H1 (cell line): ENCODE measurements at regions not wholly inside any gene's neighbourhood (a gene's known extent, or its start where the extent isn't known, plus 50 kb on each side); places are given as distances from the start of the nearest gene placed in this dataset.

Experiments used
- CTCF ChIA-PET: fragments of 300-600 bp; sonication (Branson Sonifier 250); formaldehyde crosslinking; loops from one replicate; lab custom pipeline; 2021; ENCODE audit not compliant: partially characterized antibody; lab: Charles Lee
- POLR2A ChIA-PET: fragments of 300-600 bp; sonication (Branson Sonifier 250); formaldehyde crosslinking; loops from one replicate; lab custom pipeline; 2021; ENCODE audit warnings: inconsistent platforms; ENCODE audit not compliant: partially characterized antibody; lab: Charles Lee
- DNase-seq, 2 experiments: peaks; one replicate each; pipeline versions ENCODE4 v3.0.0 to v3.0.0-alpha.2; 2010 to 2022; ENCODE audit warnings: low spot score in 2 of 2, low read depth in 1 of 2, mixed read lengths in 1 of 2
- FAIRE-seq: peaks from 2 replicates; lab custom pipeline; 2011; peaks lifted over from hg19 to GRCh38; lab: Jason Lieb, UNC
- H2AFZ ChIP-seq: 2 replicates; pipeline ENCODE4 v1.8.1; 2012; ENCODE audit warnings: low read length, inconsistent platforms
- H2AK5ac ChIP-seq: 2 replicates; pipeline ENCODE4 v1.6.1; 2013; ENCODE audit warnings: low read depth, low read length
- H2BK120ac ChIP-seq: replicated peaks from 2 replicates; pipeline ENCODE3; 2013; ENCODE audit warnings: low read depth, low read length, inconsistent platforms
- H2BK12ac ChIP-seq: 2 replicates; pipeline ENCODE4 v1.6.1; 2013; ENCODE audit warnings: low read depth, low read length
- H2BK15ac ChIP-seq: 2 replicates; pipeline ENCODE4 v1.6.1; 2013; ENCODE audit warnings: low read length
- H2BK20ac ChIP-seq: 2 replicates; pipeline ENCODE4 v1.6.1; 2013; ENCODE audit warnings: low read length
- H2BK5ac ChIP-seq: 2 replicates; pipeline ENCODE4 v1.6.1; 2013; ENCODE audit warnings: low read depth, low read length
- H3K14ac ChIP-seq: 2 replicates; pipeline ENCODE4 v1.6.1; 2013; ENCODE audit warnings: inconsistent platforms; ENCODE audit not compliant: insufficient read length
- H3K18ac ChIP-seq: 2 replicates; pipeline ENCODE4 v1.6.1; 2013; ENCODE audit warnings: low read length; ENCODE audit errors: extremely low read depth
- H3K23ac ChIP-seq: 2 replicates; pipeline ENCODE4 v1.6.1; 2013; ENCODE audit warnings: inconsistent platforms; ENCODE audit not compliant: insufficient read length
- H3K23me2 ChIP-seq: 2 replicates; pipeline ENCODE4 v1.6.1; 2013; ENCODE audit warnings: low read depth, low read length
- H3K27ac ChIP-seq: 2 replicates; pipeline ENCODE4 v1.6.1; 2011; ENCODE audit warnings: low read depth, low read length, inconsistent platforms
- H3K27me3 ChIP-seq, 4 experiments: replicated peaks in 1 of 4; 1 replicate in 1 of 4; 2 replicates in 3 of 4; pipeline versions ENCODE4 v1.6.1 to v1.8.1; 2011 to 2013; ENCODE audit warnings: low read length in 3 of 4, mild to moderate bottlenecking in 3 of 4, inconsistent platforms in 2 of 4, mixed read lengths in 2 of 4, moderate library complexity in 1 of 4; ENCODE audit not compliant: control insufficient read depth in 3 of 4, insufficient read depth in 3 of 4; ENCODE audit errors: extremely low read depth in 1 of 4
- H3K36me3 ChIP-seq, 4 experiments: 2 replicates each; pipeline versions ENCODE4 v1.6.1 to v1.8.1; 2011 to 2013; ENCODE audit warnings: mild to moderate bottlenecking in 4 of 4, low read length in 3 of 4, moderate library complexity in 2 of 4, control low read depth in 1 of 4, inconsistent platforms in 1 of 4; ENCODE audit not compliant: insufficient read depth in 4 of 4, control insufficient read depth in 2 of 4
- H3K4ac ChIP-seq: replicated peaks from 2 replicates; pipeline ENCODE3; 2013; ENCODE audit warnings: low read length, low read depth, mixed read lengths, inconsistent platforms; ENCODE audit not compliant: insufficient read length
- H3K4me1 ChIP-seq, 4 experiments: replicated peaks in 1 of 4; 1 replicate in 1 of 4; 2 replicates in 3 of 4; pipeline versions ENCODE4 v1.6.1 to v1.8.1; 2011 to 2013; ENCODE audit warnings: low read length in 3 of 4, inconsistent platforms in 2 of 4, mixed read lengths in 1 of 4; ENCODE audit not compliant: insufficient read depth in 4 of 4, control insufficient read depth in 3 of 4
- H3K4me2 ChIP-seq, 2 experiments: 2 replicates each; pipeline versions ENCODE4 v1.6.1 to v1.8.1; 2011 to 2013; ENCODE audit warnings: low read depth in 2 of 2, low read length in 2 of 2, control low read depth in 1 of 2, inconsistent platforms in 1 of 2, mild to moderate bottlenecking in 1 of 2; ENCODE audit not compliant: insufficient read depth in 1 of 2
- H3K4me3 ChIP-seq, 4 experiments: fragments of 200-600, 300-600 bp in 1 of 4; sonication (generic), shearing (Covaris generic), sonication (Bioruptor Twin) in 1 of 4; 2 replicates each; pipeline versions ENCODE4 v1.5.1 to v1.8.1; 2011 to 2016; ENCODE audit warnings: low read length in 4 of 4, low read depth in 3 of 4, control low read depth in 2 of 4, inconsistent platforms in 2 of 4, mild to moderate bottlenecking in 2 of 4, mixed read lengths in 1 of 4, moderate library complexity in 1 of 4; ENCODE audit not compliant: insufficient read depth in 2 of 4; ENCODE audit errors: extremely low read depth in 1 of 4
- H3K56ac ChIP-seq: replicated peaks from 2 replicates; pipeline ENCODE3; 2013; ENCODE audit warnings: low read depth, mild to moderate bottlenecking, mixed read lengths, low read length, inconsistent platforms; ENCODE audit not compliant: insufficient read length
- H3K79me1 ChIP-seq: 2 replicates; pipeline ENCODE4 v1.6.1; 2013; ENCODE audit warnings: low read depth, low read length, control low read depth
- H3K79me2 ChIP-seq, 2 experiments: 2 replicates each; pipeline versions ENCODE4 v1.6.1 to v1.8.1; 2012 to 2013; ENCODE audit warnings: low read length in 2 of 2, mild to moderate bottlenecking in 2 of 2, inconsistent platforms in 1 of 2; ENCODE audit not compliant: insufficient read depth in 2 of 2, control insufficient read depth in 1 of 2
- H3K9ac ChIP-seq, 4 experiments: replicated peaks in 1 of 4; 1 replicate in 1 of 4; 2 replicates in 3 of 4; pipeline versions ENCODE4 v1.6.1 to v1.8.1; 2011 to 2013; ENCODE audit warnings: low read depth in 3 of 4, low read length in 3 of 4, control low read depth in 2 of 4, mild to moderate bottlenecking in 2 of 4, moderate library complexity in 2 of 4, inconsistent platforms in 1 of 4; ENCODE audit errors: extremely low read depth in 1 of 4
- H3K9me3 ChIP-seq, 2 experiments: 2 replicates each; pipeline versions ENCODE4 v1.6.1 to v1.8.1; 2012 to 2013; ENCODE audit warnings: mild to moderate bottlenecking in 2 of 2, moderate library complexity in 2 of 2, control low read depth in 1 of 2, inconsistent platforms in 1 of 2, low read depth in 1 of 2, low read length in 1 of 2, mixed read lengths in 1 of 2; ENCODE audit not compliant: insufficient read depth in 2 of 2
- H4K20me1 ChIP-seq, 2 experiments: replicated peaks in 1 of 2; 2 replicates each; pipeline versions ENCODE3 to v1.8.1; 2011 to 2013; ENCODE audit warnings: inconsistent platforms in 2 of 2, low read length in 2 of 2, mild to moderate bottlenecking in 1 of 2; ENCODE audit not compliant: insufficient read depth in 2 of 2, control insufficient read depth in 1 of 2
- H4K5ac ChIP-seq: 2 replicates; pipeline ENCODE4 v1.6.1; 2013; ENCODE audit warnings: low read length, low read depth, mixed read lengths, inconsistent platforms; ENCODE audit not compliant: insufficient read length
- H4K8ac ChIP-seq: 2 replicates; pipeline ENCODE4 v1.8.0; 2013; ENCODE audit warnings: mild to moderate bottlenecking, moderate library complexity, low read length, inconsistent platforms; ENCODE audit not compliant: insufficient read depth; ENCODE audit errors: extremely low read depth
- H4K91ac ChIP-seq: replicated peaks from 2 replicates; pipeline ENCODE3; 2013; ENCODE audit warnings: low read length, mixed read lengths, inconsistent platforms; ENCODE audit not compliant: insufficient read length
- CREB1 ChIP-seq: IDR thresholded peaks from 2 replicates; pipeline ENCODE4 v1.6.1; 2012; ENCODE audit warnings: inconsistent platforms
- POLR2A ChIP-seq, 2 experiments: IDR thresholded peaks; 1 replicate in 1 of 2; 2 replicates in 1 of 2; pipeline ENCODE4 v1.6.1; 2011; ENCODE audit warnings: low read depth in 2 of 2, low read length in 2 of 2, mild to moderate bottlenecking in 2 of 2; ENCODE audit errors: control extremely low read depth in 1 of 2
- RAD21 ChIP-seq, 2 experiments: IDR thresholded peaks in 1 of 2; conservative IDR thresholded peaks in 1 of 2; 2 replicates each; pipeline ENCODE4 v1.6.1; 2011; ENCODE audit warnings: low read depth in 2 of 2, low read length in 2 of 2, improper control_type of control experiment in 1 of 2, inconsistent platforms in 1 of 2, mild to moderate bottlenecking in 1 of 2, moderate library complexity in 1 of 2
- SAP30 ChIP-seq: fragments of 300-600 bp; sonication (generic); IDR thresholded peaks from 2 replicates; pipeline ENCODE4 v1.7.1; 2012; ENCODE audit warnings: low read length, moderate library complexity, mild to moderate bottlenecking, inconsistent platforms; ENCODE audit not compliant: insufficient read depth, insufficient replicate concordance
- TCF12 ChIP-seq: IDR thresholded peaks from 2 replicates; pipeline ENCODE4 v1.6.1; 2011; ENCODE audit warnings: low read depth, mild to moderate bottlenecking, low read length
- ZNF274 ChIP-seq: IDR thresholded peaks from 2 replicates; pipeline ENCODE4 v1.7.0; 2012; ENCODE audit warnings: low read length, borderline replicate concordance; ENCODE audit errors: extremely low read depth
- WGBS, 2 experiments: shearing (Covaris generic) in 1 of 2; methylation state at CpG; one replicate each; pipeline versions ENCODE4 v1.1.6 to v1.1.7; 2013 to 2015; ENCODE audit warnings: low lambda C conversion rate in 2 of 2, mixed read lengths in 2 of 2, inconsistent platforms in 1 of 2, low coverage in 1 of 2, missing lambda C conversion rate in 1 of 2; ENCODE audit not compliant: insufficient replicate concordance in 2 of 2, insufficient coverage in 1 of 2, insufficient read length in 1 of 2; ENCODE audit errors: extremely low coverage in 1 of 2, missing lambda C conversion rate in 1 of 2; 5-methylcytosine and 5-hydroxymethylcytosine counted together
- TF ChIP-seq, protein P1 (sequence below), 3 experiments: IDR thresholded peaks; 1 replicate in 2 of 3; 2 replicates in 1 of 3; pipeline versions ENCODE4 v1.5.1 to v1.6.1; 2011; ENCODE audit warnings: low read length in 3 of 3, mild to moderate bottlenecking in 3 of 3, inconsistent platforms in 2 of 3, low read depth in 1 of 3, moderate library complexity in 1 of 3; ENCODE audit not compliant: insufficient read depth in 1 of 3; ENCODE audit errors: control extremely low read depth in 1 of 3
- TF ChIP-seq, protein P2 (sequence below): IDR thresholded peaks from 2 replicates; pipeline ENCODE4 v1.6.1; 2012; ENCODE audit warnings: low read length, inconsistent platforms

DNA sequence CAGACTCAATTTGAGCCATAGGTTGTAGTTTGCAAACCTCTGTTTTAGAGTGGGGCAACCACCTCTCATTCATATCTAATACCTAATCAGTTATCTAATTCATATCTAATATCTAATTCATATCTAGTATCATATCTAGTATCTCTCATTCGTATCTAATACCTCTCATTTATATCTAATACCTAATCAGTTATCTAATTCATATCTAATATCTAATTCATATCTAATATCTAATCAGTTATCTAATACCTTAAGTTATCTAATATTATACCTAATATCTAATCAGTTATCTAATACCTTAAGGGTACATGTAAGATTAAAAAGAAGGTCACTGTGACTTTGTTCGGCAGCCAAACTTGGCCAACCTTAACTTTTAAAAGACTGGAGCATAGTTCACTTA is 403.4 kb upstream of the MMADHC start:
- Histone ChIP-seq H2AFZ (no peak overlapping the region), H3K56ac (no peak overlapping the region), H3K9ac (no peak overlapping the region), H2BK12ac (no peak overlapping the region), H3K14ac (no peak overlapping the region), H2AK5ac (no peak overlapping the region), H3K4ac (no peak overlapping the region), H3K18ac (no peak overlapping the region), H3K4me3 (no peak overlapping the region), H3K27ac (no peak overlapping the region), H2BK120ac (no peak overlapping the region), H4K20me1 (no peaks in the 10 kb centered on the region), H3K4me2 (no peak overlapping the region), H3K23ac (no peak overlapping the region), H2BK15ac (no peak overlapping the region), H2BK5ac (no peak overlapping the region), H4K91ac (no peak overlapping the region), H3K9me3 (no peaks in the 10 kb centered on the region), H3K23me2 (no peaks in the 10 kb centered on the region), H3K4me1 (no peaks in the 10 kb centered on the region), H4K5ac (no peak overlapping the region), H3K79me1 (no peaks in the 10 kb centered on the region), H3K36me3 (no peaks in the 10 kb centered on the region; a peak in 1 of 8 replicates), H4K8ac (no peak overlapping the region), H2BK20ac (no peak overlapping the region), H3K27me3 (no peaks in the 10 kb centered on the region), H3K79me2 (no peaks in the 10 kb centered on the region)
- FAIRE-seq = no peak
- WGBS, 2 experiments = 94% methylated on average over 2 of the region's 2 CpGs; no CpG with 5 or more reads in 1 of the 2 experiments
- ChIA-PET CTCF (no interaction called here), POLR2A (no interaction called here)
- DNase-seq = no peak
- no peak for TF ChIP-seq RAD21 (IDR thresholded peaks at IDR 0.05 in 1 of 2, conservative IDR thresholded peaks at IDR 0.05 in 1 of 2; ENCODE audit: low read depth in 2 of 2, low read length in 2 of 2)
- TF ChIP-seq, protein P1, sequence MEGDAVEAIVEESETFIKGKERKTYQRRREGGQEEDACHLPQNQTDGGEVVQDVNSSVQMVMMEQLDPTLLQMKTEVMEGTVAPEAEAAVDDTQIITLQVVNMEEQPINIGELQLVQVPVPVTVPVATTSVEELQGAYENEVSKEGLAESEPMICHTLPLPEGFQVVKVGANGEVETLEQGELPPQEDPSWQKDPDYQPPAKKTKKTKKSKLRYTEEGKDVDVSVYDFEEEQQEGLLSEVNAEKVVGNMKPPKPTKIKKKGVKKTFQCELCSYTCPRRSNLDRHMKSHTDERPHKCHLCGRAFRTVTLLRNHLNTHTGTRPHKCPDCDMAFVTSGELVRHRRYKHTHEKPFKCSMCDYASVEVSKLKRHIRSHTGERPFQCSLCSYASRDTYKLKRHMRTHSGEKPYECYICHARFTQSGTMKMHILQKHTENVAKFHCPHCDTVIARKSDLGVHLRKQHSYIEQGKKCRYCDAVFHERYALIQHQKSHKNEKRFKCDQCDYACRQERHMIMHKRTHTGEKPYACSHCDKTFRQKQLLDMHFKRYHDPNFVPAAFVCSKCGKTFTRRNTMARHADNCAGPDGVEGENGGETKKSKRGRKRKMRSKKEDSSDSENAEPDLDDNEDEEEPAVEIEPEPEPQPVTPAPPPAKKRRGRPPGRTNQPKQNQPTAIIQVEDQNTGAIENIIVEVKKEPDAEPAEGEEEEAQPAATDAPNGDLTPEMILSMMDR (IDR thresholded peaks at IDR 0.05; ENCODE audit: control extremely low read depth in 1 of 3, insufficient read depth in 1 of 3, low read depth in 1 of 3, low read length in 3 of 3) = no peak
- TF ChIP-seq ZNF274 = no peak
- TF ChIP-seq SAP30 = no peak
- TF ChIP-seq TCF12 = no peak
- TF ChIP-seq CREB1 = no peak
- TF ChIP-seq, protein P2, sequence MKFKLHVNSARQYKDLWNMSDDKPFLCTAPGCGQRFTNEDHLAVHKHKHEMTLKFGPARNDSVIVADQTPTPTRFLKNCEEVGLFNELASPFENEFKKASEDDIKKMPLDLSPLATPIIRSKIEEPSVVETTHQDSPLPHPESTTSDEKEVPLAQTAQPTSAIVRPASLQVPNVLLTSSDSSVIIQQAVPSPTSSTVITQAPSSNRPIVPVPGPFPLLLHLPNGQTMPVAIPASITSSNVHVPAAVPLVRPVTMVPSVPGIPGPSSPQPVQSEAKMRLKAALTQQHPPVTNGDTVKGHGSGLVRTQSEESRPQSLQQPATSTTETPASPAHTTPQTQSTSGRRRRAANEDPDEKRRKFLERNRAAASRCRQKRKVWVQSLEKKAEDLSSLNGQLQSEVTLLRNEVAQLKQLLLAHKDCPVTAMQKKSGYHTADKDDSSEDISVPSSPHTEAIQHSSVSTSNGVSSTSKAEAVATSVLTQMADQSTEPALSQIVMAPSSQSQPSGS = no peak
- TF ChIP-seq POLR2A (IDR thresholded peaks at IDR 0.05; ENCODE audit: control extremely low read depth in 1 of 2, low read depth in 2 of 2, low read length in 2 of 2) = no peak
